PFSK-1 (cell line): ENCODE measurements at regions not wholly inside any gene's neighbourhood (a gene's known extent, or its start where the extent isn't known, plus 50 kb on each side); places are given as distances from the start of the nearest gene placed in this dataset.

Source experiments
- POLR2AphosphoS5 ChIP-seq: IDR thresholded peaks from 2 replicates; pipeline ENCODE4 v1.6.1; 2012; ENCODE audit warnings: low read depth, mild to moderate bottlenecking, control low read depth, low read length, moderate library complexity
- REST ChIP-seq, 2 experiments: IDR thresholded peaks; 2 replicates each; pipeline versions ENCODE4 v1.6.1 to v1.8.0; 2011 to 2012; ENCODE audit warnings: low read depth in 2 of 2, low read length in 2 of 2, control low read depth in 1 of 2, inconsistent platforms in 1 of 2, mild to moderate bottlenecking in 1 of 2, moderate library complexity in 1 of 2; ENCODE audit not compliant: insufficient read depth in 1 of 2
- TAF1 ChIP-seq: IDR thresholded peaks from 2 replicates; pipeline ENCODE4 v1.6.1; 2012; ENCODE audit warnings: low read length, control low read depth, borderline replicate concordance; ENCODE audit not compliant: insufficient read depth

- TF ChIP-seq TAF1 = no peak
- no peak for TF ChIP-seq REST (IDR thresholded peaks at IDR 0.05; ENCODE audit: insufficient read depth in 1 of 2, low read depth in 2 of 2, low read length in 2 of 2)
- TF ChIP-seq POLR2AphosphoS5 = no peak
These were observed 946.3 kb downstream of the DTWD2 start for GRCh38 chr5:118042076-118042475.
